ENCODE measurements at regions not wholly inside any gene's neighbourhood (a gene's known extent, or its start where the extent isn't known, plus 50 kb on each side); places are given as distances from the start of the nearest gene placed in this dataset.
A peak's percentile ranks its signal among the peaks of the same experiment; 100 is the strongest.

DNA sequence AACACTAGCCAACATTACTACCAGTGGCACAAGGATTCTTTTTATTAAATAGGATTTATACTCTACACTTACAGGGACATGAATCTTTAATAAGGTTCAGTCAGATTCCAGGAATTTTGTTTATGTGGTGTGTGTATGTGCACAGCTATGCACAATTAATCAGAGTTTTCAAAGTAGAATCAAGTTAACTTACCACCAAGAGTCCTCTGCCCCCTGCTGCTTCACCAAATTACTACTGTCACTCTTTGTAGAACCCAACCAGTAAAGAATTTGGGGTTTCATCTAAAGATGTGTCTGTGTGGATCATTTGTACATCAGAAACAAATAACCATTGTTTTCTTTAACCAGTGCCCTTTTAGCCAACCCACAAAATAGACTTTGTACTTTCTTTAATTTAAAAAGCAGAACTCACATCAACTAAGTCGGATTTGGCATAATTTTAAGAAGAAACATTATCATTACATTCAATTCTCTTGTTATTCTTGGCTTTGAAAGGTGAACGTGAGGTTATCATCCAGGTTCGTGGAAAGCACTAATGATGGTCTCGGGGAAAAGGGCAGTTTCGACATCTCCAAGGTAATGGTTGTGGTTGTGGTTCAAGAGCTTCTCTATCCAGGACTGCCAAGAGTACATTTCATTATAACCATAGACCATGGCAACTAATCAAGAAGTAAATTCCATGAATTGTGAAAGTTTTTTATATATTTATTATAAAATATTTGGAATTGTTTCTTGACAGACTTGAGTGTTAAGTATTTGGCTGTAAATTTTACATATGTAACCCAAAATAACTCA is 514.3 kb upstream of the ID4 start:
- no peak for DNase-seq (ENCODE audit: low spot score)

DNA sequence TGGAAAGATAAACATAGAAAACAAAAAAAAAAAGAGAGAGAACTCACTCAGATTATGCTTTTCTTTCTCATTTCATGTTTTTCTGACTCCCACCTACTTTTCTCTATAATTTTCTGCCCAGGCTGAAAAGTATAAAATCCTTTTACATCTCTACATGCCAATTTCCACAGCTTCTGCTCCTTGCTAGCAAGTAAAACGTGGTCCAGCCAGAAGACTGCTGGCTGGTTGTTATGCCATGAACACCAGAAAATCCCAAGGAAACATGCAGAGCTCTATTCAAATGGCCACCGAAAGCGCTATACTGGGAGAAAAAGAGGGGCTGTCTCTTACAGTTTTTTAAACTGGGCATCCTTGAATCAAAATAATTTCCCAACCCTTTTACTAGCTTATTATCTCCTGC is 512.8 kb upstream of the ID4 start:
- DNase-seq (ENCODE audit: low spot score) = no peak

DNA sequence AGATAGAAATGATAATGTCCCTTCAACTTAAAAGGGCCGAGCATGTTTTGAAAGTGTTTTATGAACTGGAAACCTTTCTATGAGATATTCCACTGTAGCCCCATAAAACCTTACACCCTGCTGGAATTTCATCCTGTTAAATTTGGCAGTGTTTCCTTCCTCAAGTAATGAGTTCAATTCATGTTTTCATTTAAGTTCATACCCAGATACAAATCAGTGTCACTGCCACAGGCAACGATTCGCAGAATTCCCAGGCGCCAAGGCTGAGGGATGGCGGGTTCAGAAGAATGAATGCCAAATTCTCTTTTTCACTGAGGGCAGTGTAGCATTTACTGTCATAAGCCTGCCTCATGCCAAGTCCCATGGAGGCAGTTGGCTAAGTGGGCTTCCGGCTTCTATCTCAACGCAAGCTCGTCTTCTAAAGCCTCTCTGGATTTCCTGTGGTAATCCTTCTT is 511.8 kb upstream of the ID4 start:
- no peak for DNase-seq (ENCODE audit: low spot score)

DNA sequence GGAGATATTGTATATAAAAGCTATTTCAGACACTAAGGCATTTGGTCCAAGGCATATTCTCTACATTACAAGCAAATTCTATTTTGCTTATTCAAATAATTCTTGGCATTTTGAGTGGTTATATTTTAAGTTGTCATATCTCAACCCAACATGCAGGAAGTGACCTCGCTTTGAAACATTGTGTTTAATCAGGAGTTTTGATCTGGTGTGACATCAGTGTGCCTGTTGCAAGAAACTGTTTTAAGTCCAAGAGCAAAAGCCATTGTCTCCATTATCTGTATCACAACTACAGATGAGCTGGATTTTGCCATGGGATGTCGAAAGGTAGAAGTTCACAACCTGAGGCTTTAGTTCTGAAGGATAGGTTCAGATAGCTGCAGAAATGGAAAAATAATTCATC is 509.9 kb upstream of the ID4 start:
- DNase-seq (ENCODE audit: low spot score) = no peak

DNA sequence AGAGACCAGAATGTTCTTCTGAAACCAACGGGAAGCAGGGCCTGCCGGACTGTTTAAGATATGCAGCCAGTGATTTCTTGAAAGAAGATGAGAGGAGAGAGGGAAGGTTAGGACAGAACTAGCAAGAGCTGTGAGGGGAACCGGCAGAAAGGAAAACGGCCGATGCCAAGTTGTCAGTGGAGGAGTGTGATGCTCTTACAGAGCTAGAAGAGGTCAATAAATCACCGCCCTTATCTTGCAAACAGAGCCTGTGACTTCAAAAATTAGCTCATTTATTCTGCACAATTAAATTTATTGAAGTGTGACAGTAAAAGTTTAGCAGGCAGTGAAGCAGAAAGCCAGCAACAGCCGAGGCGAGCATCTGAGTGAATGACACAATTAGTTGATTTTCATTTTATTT is 509.5 kb upstream of the ID4 start:
- peak; percentile 25 for DNase-seq (ENCODE audit: low spot score)

DNA sequence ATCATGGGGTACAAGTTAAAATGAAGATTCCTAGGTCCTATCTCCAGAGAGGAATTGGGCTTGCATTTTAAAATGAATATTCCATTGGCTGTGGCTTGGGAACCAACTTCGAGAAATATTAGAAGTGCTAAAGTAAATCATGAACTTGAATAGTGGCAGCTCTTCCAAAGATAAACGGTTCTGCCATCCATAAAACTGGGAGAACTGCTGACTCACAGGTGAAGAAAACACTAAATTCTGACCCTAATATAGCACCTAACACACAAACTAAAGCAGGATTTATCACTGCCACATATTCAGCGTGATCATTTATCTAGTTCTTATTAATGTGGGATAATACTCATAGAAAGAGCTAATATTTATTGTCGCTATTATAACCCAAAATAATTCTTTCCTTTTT is 508.1 kb upstream of the ID4 start:
- no peak for DNase-seq (ENCODE audit: low spot score)

DNA sequence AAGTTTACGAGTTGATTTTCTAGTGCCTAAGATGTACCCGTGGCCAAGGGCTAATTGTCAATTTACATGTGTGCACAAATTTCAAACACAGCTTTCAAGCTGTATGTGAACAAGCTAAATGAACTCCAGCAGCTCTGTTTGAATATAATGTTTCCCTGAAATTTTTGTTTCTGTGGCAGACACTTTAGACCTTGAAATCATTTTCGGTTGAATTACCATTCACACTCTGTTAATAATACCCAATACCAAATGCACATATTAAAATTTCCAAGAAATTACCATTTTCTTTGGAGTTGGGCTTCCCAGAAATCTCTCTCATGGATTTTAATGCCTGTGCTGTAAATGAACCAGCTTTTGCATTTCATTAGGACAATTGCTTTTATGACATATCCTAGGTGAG is 506.1 kb upstream of the ID4 start:
- no peak for DNase-seq (ENCODE audit: low spot score)

DNA sequence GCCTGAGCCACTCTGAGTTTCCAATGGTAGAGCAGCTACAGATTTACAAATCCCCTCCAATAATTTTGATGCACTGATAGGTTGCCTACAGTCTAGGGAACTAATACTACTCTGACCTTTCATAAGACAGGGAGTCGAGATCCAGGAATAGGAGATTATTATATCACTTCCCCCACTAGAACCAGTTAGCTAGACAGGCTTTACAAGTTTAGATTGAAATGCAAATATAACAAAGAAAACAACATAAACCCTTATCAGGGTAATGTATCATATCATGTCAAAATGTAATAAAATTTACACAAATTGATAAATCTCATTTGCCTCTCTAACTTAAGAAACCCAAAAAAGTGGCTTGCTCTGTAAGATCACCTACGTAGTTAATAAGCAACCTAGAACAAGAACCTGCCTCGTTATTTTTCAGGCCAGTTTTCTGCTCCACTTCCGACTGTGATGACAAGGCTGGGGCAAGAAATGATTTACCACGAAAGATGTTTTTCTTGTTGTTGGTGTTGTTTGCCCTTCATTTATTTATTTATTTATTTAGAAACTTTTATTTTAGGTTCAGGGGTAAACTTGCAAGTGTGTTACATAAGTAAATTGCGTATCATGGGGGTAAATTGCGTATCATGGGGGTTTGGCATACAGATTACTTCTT is 504.2 kb upstream of the ID4 start:
- no peak for DNase-seq (ENCODE audit: low spot score)

DNA sequence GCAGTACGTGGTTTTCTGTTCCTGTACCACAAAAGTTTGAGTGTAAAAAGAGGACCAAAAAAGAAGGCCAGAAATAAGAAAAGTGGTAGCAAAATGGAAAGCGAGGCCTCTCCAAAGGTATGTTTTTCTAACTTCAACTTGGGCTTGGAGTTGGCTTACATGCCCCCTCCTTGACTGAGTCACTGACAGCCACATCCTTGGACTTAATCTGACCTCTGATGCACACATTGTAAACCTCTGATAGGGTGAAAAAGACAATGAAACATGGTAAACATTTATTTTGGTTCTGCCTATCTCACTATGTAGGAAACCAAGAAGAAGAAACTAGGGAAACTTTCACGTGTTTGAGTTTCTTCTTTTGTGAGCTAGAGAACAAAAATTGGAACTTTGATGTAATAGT is 503.2 kb upstream of the ID4 start:
- no peak for DNase-seq (ENCODE audit: low spot score)

DNA sequence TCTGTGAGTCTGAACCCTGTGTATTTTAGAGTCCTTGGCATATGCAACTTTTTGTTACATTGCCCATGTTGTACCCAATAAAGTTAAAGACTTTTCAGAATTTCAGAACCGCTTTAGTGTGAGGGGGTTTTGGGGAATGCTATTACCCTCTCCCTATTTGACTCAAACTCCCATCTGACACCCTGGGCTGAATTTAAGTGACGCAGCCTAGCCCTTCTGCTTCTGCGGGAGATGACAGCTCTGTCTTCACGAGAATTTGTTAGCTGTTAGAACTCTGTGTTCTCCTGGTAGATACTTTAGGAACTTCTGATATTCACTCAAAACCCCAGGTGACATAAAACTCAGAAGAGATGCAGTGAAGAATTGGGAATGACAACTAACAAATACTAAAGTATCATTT is 500.6 kb upstream of the ID4 start:
- no peak for DNase-seq (ENCODE audit: low spot score)

DNA sequence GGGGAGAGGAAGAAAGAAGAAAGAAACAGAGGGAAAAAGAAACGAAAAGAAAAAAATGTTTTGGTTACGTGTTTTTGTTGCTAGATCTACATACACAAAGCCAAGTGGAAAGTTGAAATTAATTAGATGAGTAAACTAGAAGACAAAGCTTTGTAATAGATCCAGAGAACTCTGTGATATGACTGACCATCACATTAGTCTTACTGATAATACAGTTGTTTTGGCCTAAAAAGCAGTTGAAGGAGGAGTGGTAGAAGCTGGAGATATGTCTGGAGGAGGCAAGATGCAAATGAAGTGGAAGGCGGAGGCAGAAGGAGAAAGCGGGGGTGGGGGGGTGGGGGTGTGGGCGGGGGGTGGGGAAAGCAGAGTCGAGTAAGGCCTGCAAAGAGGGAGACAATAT is 500.1 kb upstream of the ID4 start:
- DNase-seq (ENCODE audit: low spot score) = no peak

DNA sequence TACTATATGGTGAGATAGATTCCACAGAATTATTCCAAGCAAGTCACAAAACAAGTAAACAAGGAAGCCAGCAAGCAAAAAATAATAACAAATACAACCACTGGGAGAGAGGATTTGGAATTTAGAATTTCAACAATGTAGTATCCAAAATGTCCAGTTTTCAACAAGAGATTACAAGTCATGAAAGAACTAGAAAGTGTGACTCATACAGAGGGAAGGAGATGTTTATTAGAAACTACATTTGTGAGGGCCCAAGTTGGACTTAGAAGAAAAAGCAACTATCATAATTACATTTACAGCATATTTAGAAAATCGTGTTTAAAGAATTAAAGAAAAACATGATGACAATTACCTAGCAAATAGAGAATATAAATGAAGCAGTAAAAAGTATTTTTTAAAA is 494.6 kb upstream of the ID4 start:
- no peak for DNase-seq (ENCODE audit: low spot score)

DNA sequence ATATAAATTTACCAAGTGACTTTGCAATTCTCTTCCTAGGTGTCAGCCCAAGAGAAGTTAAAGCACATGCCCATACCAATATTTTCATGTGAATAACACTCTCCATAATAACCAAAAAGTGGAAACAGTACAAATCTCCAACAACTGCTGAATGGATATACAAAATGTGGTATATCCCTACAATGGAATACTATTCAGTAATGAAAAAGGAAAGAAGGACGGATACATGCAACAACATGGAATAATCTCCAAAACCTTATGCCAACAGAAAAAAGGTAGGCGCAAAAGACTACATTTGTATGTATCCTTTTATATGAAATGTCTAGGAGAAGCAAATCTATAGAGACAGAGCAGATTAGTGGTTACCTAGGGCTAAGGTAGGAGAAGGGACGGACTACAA is 487.7 kb upstream of the ID4 start:
- DNase-seq (ENCODE audit: low spot score) = no peak

DNA sequence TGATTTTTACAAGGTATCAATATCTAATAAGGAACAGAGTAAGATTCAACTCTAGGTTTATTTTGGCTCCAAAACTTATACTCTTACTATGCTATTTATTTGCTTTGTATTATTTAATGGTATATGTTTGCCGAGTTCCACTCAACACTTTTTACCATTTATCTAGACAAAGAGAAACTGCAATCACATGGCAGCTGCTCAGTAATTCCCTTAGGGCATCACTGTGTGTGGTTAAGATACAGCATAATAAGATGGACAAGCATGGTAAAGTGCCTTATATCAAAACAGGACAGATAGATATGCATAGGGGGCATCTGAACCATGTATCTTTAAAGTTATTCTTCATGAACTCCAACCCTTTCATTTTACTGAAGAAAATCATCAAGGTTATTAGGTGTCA is 483.0 kb upstream of the ID4 start:
- no peak for DNase-seq (ENCODE audit: low spot score)

DNA sequence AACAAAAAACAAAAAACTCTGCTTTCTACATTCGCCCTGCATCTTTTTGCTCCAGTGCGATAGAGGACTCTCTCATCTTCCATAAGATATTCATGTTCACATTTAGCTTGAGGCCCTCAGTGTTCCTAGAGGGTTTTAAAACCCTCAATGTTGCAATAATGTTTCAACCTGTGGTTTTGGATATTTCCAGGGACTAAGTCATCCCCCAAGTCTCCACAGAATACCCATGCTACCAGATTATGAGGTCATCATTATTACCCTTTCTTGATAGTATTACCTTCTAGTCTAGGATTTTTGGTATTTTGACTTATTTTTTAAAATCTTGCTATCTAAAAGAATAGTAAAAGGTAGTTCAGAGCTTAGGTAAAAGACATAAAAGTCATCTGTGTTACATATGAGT is 480.5 kb upstream of the ID4 start:
- no peak for DNase-seq (ENCODE audit: low spot score)

DNA sequence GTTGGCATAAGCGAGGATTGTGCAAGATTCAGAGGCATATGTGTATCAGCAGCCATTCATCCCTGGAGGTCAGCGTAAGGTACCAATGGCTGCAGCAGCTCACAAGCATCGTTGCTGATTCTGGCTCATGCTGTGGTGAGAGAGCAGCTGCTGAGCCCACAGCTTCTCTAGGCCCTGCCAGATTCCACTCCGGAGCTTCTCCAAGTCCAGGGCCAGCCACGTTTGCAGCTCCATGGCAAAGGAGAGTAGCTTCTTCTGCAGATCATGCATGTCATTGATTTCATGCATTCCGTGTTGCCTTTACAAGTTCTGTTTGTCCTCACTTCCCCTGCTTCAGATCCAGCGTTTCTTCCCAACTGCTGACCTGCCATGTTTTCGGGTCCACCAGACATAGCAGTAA is 474.8 kb upstream of the ID4 start:
- DNase-seq (ENCODE audit: low spot score) = no peak

DNA sequence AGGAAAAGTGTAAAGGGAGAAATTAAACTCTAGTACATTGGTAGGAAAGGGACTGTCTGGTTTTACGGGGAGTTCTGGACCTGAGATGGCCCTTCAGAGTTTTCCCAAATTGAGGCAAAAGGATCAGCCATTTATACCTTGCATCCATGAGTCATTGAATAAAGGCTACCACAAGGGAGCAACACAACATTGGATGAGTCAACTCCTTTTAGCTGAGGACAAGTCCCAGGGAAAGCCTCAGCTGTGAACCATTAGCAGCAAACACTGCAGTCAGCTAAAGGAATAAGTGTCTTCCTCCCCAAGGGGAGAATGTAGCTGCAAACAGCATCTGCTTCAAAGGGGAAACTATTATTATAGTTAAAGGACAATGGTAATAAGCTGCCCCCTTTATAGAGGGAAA is 468.7 kb upstream of the ID4 start:
- no peak for DNase-seq (ENCODE audit: low spot score)

DNA sequence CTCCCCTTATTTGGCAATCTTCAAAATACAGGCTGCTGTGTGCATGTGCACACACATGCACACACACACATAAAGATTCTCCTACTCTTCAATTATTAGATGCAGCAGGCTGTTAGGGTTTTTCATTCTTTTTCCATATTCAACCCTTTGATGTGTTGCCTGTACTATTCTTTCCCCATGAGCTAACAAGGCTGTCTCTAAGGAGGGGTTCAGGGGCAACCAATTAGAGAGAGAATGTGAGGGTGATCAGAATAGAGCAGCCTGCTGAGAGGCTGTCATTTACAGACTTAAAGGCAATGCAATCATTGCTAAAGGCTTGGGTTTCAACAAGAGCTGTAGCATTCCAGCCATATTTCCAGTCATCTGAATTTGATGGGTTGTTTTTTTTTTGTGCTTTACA is 467.4 kb upstream of the ID4 start:
- DNase-seq (ENCODE audit: low spot score) = no peak

DNA sequence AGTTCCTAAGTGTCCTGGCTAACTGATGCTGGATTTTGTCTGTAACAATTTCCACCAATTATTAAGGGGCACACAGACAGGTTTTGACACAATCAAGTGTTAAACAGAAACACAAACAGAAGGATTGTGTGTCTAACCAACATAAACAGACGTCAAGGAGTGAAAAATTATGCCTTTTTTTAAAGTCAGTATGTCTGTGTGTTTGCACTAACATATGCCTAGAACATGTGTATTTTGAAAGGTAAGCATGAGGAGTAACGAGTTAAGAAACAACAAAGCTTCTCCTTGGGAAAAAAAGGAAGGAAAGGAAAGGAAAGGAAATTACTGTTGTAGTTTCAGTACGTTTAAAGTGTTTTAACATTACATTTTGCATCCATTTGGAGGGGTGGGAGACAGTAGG is 466.3 kb upstream of the ID4 start:
- no peak for DNase-seq (ENCODE audit: low spot score)

DNA sequence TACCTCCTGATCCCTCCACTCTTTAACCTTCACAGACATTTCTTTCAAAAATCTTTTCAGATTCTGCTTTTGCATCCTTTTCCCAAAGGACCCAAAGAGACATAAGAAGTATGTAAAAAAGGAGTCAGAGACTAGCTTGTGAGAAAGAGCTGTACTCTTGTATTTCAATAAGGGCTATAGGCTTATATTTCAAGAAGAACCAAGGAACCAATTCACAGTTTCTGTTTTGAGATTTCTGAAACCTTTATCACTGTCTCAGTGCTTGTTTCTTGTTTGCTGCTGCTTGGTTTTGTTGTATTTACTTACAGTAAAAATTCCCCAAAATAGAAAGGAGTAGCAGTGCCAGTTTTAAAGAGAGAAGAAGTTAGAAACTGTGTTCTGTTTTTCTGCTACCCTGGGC is 461.6 kb upstream of the ID4 start:
- no peak for DNase-seq (ENCODE audit: low spot score)

DNA sequence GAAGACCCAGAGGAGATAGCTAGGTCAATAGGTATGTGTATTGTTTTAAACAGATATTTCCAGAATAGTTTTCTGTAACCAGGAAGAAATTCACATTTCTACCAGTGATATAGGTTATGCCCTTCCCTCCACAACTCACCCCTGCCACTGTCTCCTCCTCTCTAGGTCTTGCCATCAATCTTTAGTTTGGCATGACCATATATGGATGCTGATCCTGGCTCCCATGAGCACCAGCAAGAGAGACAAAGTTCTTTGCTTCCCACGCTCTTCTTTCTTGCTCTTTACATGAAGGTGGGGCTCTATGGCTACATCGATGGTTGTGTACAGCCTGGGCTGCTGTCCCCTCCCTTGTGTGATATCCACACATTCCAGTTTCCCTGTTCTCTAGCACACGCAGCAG is 459.4 kb upstream of the ID4 start:
- no peak for DNase-seq (ENCODE audit: low spot score)

DNA sequence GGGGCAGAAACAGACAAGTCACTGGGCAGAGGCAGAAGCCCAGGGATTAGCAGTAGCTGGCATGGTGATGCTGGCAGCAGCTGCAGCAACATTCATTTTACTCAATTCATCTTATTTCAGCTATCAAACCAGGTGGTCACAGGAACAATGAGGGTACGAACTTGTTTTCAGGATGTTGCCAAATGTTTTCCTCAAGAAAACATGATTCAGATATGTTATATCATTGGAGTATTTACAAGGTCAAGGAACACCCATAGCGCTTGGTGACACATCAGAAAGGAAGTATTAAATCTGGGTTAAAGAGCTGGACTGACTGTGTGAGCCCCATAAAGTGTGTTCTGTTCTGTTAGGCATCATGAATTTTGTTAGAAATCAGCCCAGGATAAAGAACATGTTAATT is 456.9 kb upstream of the ID4 start:
- no peak for DNase-seq (ENCODE audit: low spot score)

DNA sequence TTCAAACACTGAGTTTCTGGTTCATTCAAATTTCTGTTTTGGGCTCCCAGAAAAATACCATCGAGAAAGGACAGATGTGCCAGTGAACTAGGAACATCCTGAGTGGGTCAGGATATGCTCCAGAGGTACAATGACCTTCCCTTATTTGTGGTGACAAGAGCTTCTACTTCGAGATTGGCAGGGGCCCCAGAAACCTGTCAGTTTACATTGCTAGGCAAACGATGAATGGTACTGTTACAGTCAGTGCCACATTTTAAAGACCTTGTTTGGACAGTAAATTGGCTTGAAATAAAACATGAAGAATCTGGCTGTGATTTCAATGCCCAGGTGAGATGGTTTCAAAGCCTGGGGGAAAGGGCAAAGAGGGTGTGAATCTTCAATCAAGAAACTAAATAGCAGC is 454.5 kb upstream of the ID4 start:
- no peak for DNase-seq (ENCODE audit: low spot score)

DNA sequence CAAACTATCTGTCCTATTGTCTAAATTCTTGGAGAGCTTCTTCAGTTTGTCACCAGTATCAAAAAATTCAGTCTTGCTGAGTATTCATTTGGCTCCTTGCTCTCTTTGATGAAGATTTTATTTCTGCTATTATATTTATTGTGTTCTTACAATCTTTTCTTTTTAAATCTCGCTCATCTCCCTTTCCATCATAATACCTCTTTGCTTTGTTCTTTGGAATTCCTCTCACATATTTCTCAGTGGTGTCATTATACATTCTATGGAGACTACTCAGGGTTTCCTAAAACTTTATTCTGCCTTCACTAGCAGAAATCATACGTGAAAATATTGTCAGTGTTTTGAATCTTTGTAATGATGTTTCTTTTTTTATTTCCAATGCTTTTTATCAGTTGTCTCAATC is 445.2 kb upstream of the ID4 start:
- DNase-seq (ENCODE audit: low spot score) = no peak
